HG02885 (cell line): ENCODE measurements at regions not wholly inside any gene's neighbourhood (a gene's known extent, or its start where the extent isn't known, plus 50 kb on each side); places are given as distances from the start of the nearest gene placed in this dataset.
"Not testable (repeated sequence)": the region's sequence is repeated elsewhere in the genome, so short reads cannot be mapped to it uniquely, and the experiment has no call there.

Experiments
- ATAC-seq: cut with Tn5 transposase; IDR thresholded peaks from one replicate; pipeline ENCODE4 v1.9.1; 2021; ENCODE audit warnings: mild to moderate bottlenecking; ENCODE audit not compliant: unreplicated experiment, poor library complexity

GRCh38 chr10:3371624-3372023 is 199.0 kb upstream of the PITRM1 start:
- ATAC-seq = not testable (repeated sequence)

- no peak for ATAC-seq
Observed at GRCh38 chr10:3366735-3367405, 194.3 kb upstream of the PITRM1 start.

- ATAC-seq = no peak
Observed at GRCh38 chr10:3366043-3366442, 193.5 kb upstream of the PITRM1 start.

- ATAC-seq = no peak
Observed at GRCh38 chr10:3365630-3366029, 193.0 kb upstream of the PITRM1 start.

GRCh38 chr10:3364768-3365480 is 192.3 kb upstream of the PITRM1 start:
- no peak for ATAC-seq

- no peak for ATAC-seq
Observed at GRCh38 chr10:3363311-3364045, 190.9 kb upstream of the PITRM1 start.

GRCh38 chr10:3362394-3362793 is 189.8 kb upstream of the PITRM1 start:
- ATAC-seq = no peak

- no peak for ATAC-seq
Observed at GRCh38 chr10:3361640-3362039, 189.1 kb upstream of the PITRM1 start.

GRCh38 chr10:3357737-3358136 is 185.2 kb upstream of the PITRM1 start:
- ATAC-seq = no peak

GRCh38 chr10:3355536-3355935 is 183.0 kb upstream of the PITRM1 start:
- no peak for ATAC-seq

- no peak for ATAC-seq
Observed at GRCh38 chr10:3354174-3354900, 181.8 kb upstream of the PITRM1 start.

GRCh38 chr10:3353235-3353634 is 180.7 kb upstream of the PITRM1 start:
- no peak for ATAC-seq

GRCh38 chr10:3350617-3351258 is 178.2 kb upstream of the PITRM1 start:
- ATAC-seq = no peak

- no peak for ATAC-seq
Observed at GRCh38 chr10:3350205-3350604, 177.6 kb upstream of the PITRM1 start.

GRCh38 chr10:3348564-3348963 is 176.0 kb upstream of the PITRM1 start:
- ATAC-seq = no peak

- ATAC-seq = no peak
Observed at GRCh38 chr10:3347413-3348182, 175.0 kb upstream of the PITRM1 start.

- ATAC-seq = no peak
Observed at GRCh38 chr10:3346851-3347250, 174.3 kb upstream of the PITRM1 start.

- no peak for ATAC-seq
Observed at GRCh38 chr10:3342771-3343170, 170.2 kb upstream of the PITRM1 start.

- no peak for ATAC-seq
Observed at GRCh38 chr10:3340127-3340730, 167.6 kb upstream of the PITRM1 start.
